ENCODE measurements at regions not wholly inside any gene's neighbourhood (a gene's known extent, or its start where the extent isn't known, plus 50 kb on each side); places are given as distances from the start of the nearest gene placed in this dataset.

DNA sequence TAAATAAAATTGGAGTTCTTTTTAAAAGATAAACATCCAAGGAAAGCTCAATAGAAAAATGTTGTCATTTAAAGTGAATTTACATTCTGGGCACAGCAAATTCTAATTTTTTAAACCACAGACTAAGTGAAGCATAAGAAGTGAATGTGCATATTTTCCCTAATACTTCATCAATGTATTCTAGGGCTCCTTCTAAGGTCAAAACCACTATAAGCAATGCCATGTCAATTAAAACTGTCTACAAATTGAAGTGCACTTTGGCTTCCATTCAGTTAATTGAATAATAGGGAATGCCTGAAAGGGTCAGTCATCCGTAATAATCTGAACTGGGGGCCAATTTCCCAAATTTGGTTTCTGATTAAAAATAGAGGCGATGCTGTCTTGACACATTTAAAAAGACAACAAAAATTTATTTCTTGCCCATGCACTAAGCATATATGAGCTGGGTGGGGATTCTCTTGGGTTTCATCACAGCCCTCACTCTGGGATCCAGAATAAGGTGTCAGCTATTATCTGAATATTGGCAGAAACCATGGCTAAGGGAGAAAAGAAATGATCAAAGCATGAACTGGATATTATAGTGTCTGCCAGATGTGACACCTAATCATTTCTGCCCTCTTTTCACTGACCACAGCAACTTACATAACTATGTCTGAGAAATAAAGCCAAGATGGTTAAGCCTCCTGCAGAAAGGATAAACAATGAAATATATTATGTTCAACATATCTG lies 660.6 kb upstream of the B3GALT2 start:
- TF ChIP-seq ARNTL (CRISPR knock-in tag; IDR thresholded peaks at IDR 0.05; ENCODE audit: borderline replicate concordance, low read depth), result no peak
- TF ChIP-seq PATZ1 (CRISPR knock-in tag; IDR thresholded peaks at IDR 0.05; ENCODE audit: borderline replicate concordance), result no peak
- no peak for TF ChIP-seq OSR1 (CRISPR knock-in tag; IDR thresholded peaks at IDR 0.05)
- no peak for TF ChIP-seq ZFP3 (CRISPR knock-in tag; IDR thresholded peaks at IDR 0.05)
- no peak for TF ChIP-seq ZNF8 (CRISPR knock-in tag; IDR thresholded peaks at IDR 0.05)
- TF ChIP-seq ISL1 (CRISPR knock-in tag; IDR thresholded peaks at IDR 0.05), result no peak
- TF ChIP-seq, protein P1, sequence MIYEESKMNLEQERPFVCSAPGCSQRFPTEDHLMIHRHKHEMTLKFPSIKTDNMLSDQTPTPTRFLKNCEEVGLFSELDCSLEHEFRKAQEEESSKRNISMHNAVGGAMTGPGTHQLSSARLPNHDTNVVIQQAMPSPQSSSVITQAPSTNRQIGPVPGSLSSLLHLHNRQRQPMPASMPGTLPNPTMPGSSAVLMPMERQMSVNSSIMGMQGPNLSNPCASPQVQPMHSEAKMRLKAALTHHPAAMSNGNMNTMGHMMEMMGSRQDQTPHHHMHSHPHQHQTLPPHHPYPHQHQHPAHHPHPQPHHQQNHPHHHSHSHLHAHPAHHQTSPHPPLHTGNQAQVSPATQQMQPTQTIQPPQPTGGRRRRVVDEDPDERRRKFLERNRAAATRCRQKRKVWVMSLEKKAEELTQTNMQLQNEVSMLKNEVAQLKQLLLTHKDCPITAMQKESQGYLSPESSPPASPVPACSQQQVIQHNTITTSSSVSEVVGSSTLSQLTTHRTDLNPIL (CRISPR knock-in tag; IDR thresholded peaks at IDR 0.05; ENCODE audit: low read depth), result no peak
- no peak for TF ChIP-seq ZNF70 (CRISPR knock-in tag; IDR thresholded peaks at IDR 0.05)
- no peak for TF ChIP-seq TCF4 (CRISPR knock-in tag; IDR thresholded peaks at IDR 0.05; ENCODE audit: borderline replicate concordance)
